Transverse colon (tissue), 4 donors: ENCODE measurements at regions not wholly inside any gene's neighbourhood (a gene's known extent, or its start where the extent isn't known, plus 50 kb on each side); places are given as distances from the start of the nearest gene placed in this dataset.

Experiments
- DNase-seq: peaks from one replicate; pipeline ENCODE4 v3.0.0-alpha.2; 2019
- H3K27ac ChIP-seq, 4 donors: fragments of 200-600 bp; sonication (generic); 2 replicates each; pipeline ENCODE4 v1.5.1; 2016 to 2018; ENCODE audit warnings: inconsistent platforms in 4 of 4
- H3K27me3 ChIP-seq: fragments of 200-600 bp; sonication (generic); 2 replicates; pipeline ENCODE4 v1.5.1; 2017; ENCODE audit warnings: inconsistent platforms
- H3K36me3 ChIP-seq, 4 donors: fragments of 200-600 bp; sonication (generic); 2 replicates each; pipeline ENCODE4 v1.5.1; 2017 to 2019; ENCODE audit warnings: inconsistent platforms in 4 of 4
- H3K4me1 ChIP-seq, 4 donors: fragments of 200-600 bp; sonication (generic); 2 replicates each; pipeline ENCODE4 v1.5.1; 2017 to 2020; ENCODE audit warnings: inconsistent platforms in 4 of 4
- H3K4me3 ChIP-seq, 4 donors: fragments of 200-600 bp; sonication (generic); 1 replicate in 1 of 4; 2 replicates in 3 of 4; pipeline versions ENCODE4 v1.5.1 to v1.6.1; 2017 to 2019; ENCODE audit warnings: inconsistent platforms in 4 of 4
- H3K9me3 ChIP-seq, 2 donors: fragments of 200-600 bp; sonication (generic); 2 replicates each; pipeline ENCODE4 v1.5.1; 2017 to 2019; ENCODE audit warnings: inconsistent platforms in 2 of 2
- EP300 ChIP-seq: sonication (generic); formaldehyde crosslinking; IDR thresholded peaks from one replicate; pipeline ENCODE4 v1.6.1; 2017; ENCODE audit warnings: antibody characterized with exemption, low read depth
- POLR2A ChIP-seq: fragments of 450-650 bp; IDR thresholded peaks from one replicate; pipeline ENCODE4 v1.6.1; 2016; ENCODE audit warnings: antibody characterized with exemption, mild to moderate bottlenecking, moderate library complexity
- POLR2AphosphoS5 ChIP-seq, 3 donors: sonication (generic); formaldehyde crosslinking; IDR thresholded peaks; one replicate each; pipeline ENCODE4 v1.6.1; 2016; ENCODE audit warnings: antibody characterized with exemption in 3 of 3
- WGBS, 2 donors: methylation state at CpG; one replicate each; pipeline ENCODE4 v1.1.5; 2018; ENCODE audit warnings: low coverage in 1 of 2; 5-methylcytosine and 5-hydroxymethylcytosine counted together
- in situ Hi-C, 4 donors: fragments of 200-750 bp; cut with MboI; loops; one replicate each; pipeline versions ENCODE4 v1.15.0 to v1.15.1; 2017; ENCODE audit warnings: low sequenced_read_pairs in 3 of 4, low pct_ligation_motif_present in 1 of 4, low pct_unique_long_range_greater_than_20kb in 1 of 4
- intact Hi-C: fragments of 100-400 bp; cut with DNase I; formaldehyde crosslinking; loops from one replicate; pipeline ENCODE4 v1.15.1; 2023; ENCODE audit warnings: low total_unique reads
- TF ChIP-seq, protein P1 (sequence below), 5 experiments: fragments of 200-600 bp in 3 of 5; fragments of 450-650 bp in 2 of 5; sonication (generic) in 3 of 5; IDR thresholded peaks; 1 replicate in 2 of 5; 2 replicates in 3 of 5; pipeline ENCODE4 v1.5.1; 2016 to 2017; ENCODE audit warnings: antibody characterized with exemption in 5 of 5, inconsistent platforms in 3 of 5, mild to moderate bottlenecking in 2 of 5, moderate library complexity in 1 of 5

DNA sequence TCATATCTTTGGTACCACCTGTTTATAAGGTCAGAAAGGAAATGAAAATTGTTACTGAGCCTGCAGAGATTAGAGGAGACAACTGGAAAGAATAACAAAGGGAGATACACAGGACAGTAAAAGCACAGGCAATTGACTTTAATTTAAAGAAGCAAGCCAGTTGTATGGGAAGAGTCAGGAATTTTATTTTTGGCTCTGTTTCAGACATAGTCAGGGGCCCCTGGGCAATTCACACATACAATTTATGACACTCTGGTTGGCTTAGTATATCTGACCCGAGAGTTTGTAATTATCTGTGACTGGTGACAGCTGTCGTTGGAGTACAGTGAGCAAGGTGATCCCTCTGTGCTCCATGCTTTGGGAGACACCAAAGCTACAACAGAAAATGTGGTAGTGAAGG, 591.9 kb upstream of the NECTIN3 start:
- 39 to 50% methylated on average over 2 of the region's 2 CpGs for WGBS, 2 donors
- H3K27me3 ChIP-seq, result no peaks in the 10 kb centered on the region
- in situ Hi-C loops, result no loop called here

DNA sequence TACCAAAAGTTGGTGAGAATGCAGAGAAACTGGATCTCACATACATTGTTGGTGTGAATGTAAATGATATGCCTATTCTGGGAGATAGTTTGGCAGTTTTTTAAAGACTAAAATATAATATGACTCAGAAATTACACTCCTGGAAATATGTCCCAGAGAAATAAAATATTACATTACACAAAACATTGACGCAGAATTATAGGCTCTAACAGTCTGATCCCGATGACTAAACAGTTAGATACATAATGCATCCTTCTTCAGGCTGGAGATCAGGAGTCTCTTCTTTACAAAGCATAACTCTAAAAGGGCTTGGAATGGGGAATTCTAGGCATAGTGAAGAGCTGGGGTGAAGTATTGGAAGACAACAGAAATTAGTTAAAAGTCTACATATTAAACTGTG, 586.2 kb upstream of the NECTIN3 start:
- H3K36me3 ChIP-seq, result no peaks in the 10 kb centered on the region
- 88 to 90% methylated on average over 2 of the region's 2 CpGs for WGBS, 2 donors
- H3K4me1 ChIP-seq, result no peaks in the 10 kb centered on the region
- peaks cover 14 to 17% of the 10 kb centered on the region in 2 donors for H3K9me3 ChIP-seq
- DNase-seq, result no peak
- no peaks in the 10 kb centered on the region for H3K27me3 ChIP-seq
- H3K27ac ChIP-seq, result no peak overlapping the region
- H3K4me3 ChIP-seq, result no peak overlapping the region
- in situ Hi-C loops, result no loop called here
- TF ChIP-seq POLR2AphosphoS5 (IDR thresholded peaks at IDR 0.05), result no peak
- TF ChIP-seq, protein P1, sequence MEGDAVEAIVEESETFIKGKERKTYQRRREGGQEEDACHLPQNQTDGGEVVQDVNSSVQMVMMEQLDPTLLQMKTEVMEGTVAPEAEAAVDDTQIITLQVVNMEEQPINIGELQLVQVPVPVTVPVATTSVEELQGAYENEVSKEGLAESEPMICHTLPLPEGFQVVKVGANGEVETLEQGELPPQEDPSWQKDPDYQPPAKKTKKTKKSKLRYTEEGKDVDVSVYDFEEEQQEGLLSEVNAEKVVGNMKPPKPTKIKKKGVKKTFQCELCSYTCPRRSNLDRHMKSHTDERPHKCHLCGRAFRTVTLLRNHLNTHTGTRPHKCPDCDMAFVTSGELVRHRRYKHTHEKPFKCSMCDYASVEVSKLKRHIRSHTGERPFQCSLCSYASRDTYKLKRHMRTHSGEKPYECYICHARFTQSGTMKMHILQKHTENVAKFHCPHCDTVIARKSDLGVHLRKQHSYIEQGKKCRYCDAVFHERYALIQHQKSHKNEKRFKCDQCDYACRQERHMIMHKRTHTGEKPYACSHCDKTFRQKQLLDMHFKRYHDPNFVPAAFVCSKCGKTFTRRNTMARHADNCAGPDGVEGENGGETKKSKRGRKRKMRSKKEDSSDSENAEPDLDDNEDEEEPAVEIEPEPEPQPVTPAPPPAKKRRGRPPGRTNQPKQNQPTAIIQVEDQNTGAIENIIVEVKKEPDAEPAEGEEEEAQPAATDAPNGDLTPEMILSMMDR (IDR thresholded peaks at IDR 0.05), result no peak
- no peak for TF ChIP-seq POLR2A
- TF ChIP-seq EP300, result no peak
- intact Hi-C loops, result no loop called here

More for the DNA sequence above, 591.9 kb upstream of the NECTIN3 start:
- DNase-seq, result no peak
- H3K4me3 ChIP-seq, result no peak overlapping the region
- H3K27ac ChIP-seq, result no peak overlapping the region
- no peak for TF ChIP-seq POLR2AphosphoS5 (IDR thresholded peaks at IDR 0.05)
- TF ChIP-seq POLR2A, result no peak
- no peak for TF ChIP-seq EP300
- TF ChIP-seq, protein P1 (IDR thresholded peaks at IDR 0.05), result no peak
- intact Hi-C loops, result loop anchor here (5.0 kb wide), 1 partner anchor 512 kb away; no protein-coding TSS in a partner anchor
- no peaks in the 10 kb centered on the region for H3K4me1 ChIP-seq
- peaks cover 4 to 5% of the 10 kb centered on the region in 2 donors for H3K9me3 ChIP-seq
- no peaks in the 10 kb centered on the region for H3K36me3 ChIP-seq

DNA sequence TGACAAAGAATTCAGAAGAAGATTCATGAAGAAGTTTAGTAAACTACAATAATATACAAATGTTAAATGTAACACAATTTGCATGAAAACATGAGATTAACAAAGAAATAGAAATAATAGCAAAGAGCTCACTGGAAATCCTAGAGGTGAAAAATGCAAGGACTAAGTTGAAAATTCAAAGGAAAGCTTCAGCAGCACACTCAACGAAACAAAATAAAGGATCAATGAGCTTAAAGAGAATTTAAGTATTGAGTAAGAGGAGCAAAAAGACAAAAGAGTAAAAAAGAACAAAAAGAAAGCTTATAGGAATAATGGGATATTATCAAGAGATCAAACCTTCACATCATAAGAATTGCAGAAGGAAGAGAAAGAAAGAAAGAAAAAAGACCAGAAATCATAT, 583.8 kb upstream of the NECTIN3 start:
- Histone ChIP-seq H3K4me3 (no peak overlapping the region), H3K27me3 (no peaks in the 10 kb centered on the region), H3K4me1 (peaks cover 0 to 1% (median 0%) of the 10 kb centered on the region in 4 donors), H3K27ac (no peak overlapping the region), H3K9me3 (peaks cover 14 to 17% of the 10 kb centered on the region in 2 donors), H3K36me3 (no peaks in the 10 kb centered on the region)
- TF ChIP-seq, protein P1 (IDR thresholded peaks at IDR 0.05), result no peak
- TF ChIP-seq POLR2AphosphoS5 (IDR thresholded peaks at IDR 0.05) (no peak), POLR2A (no peak), EP300 (no peak)
- WGBS, 2 donors, result 77 to 80% methylated on average over 1 of the region's 1 CpG
- in situ Hi-C loops (no loop called here), intact Hi-C loops (no loop called here)
- DNase-seq, result no peak

DNA sequence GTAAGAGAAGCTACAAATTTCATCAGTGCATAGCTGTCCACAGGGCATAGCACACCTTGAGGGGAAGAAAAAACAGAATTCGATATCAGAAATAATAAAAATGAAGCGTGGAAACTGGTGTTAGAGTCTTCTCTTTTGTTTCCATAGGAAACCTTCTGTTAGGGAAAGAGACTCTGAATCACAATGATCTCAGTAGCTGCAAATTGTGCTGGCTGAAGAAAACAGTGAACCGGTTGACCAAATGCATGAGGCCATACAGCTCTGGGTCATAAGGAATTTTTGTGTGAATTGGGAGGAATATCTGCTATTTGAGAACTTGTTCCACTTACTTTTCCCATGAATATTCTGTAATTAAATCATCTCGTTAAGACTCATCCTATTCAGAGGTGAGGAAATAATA, 580.2 kb upstream of the NECTIN3 start:
- Histone ChIP-seq H3K4me1 (peaks cover 0 to 6% (median 0%) of the 10 kb centered on the region in 4 donors), H3K36me3 (no peaks in the 10 kb centered on the region), H3K4me3 (no peak overlapping the region), H3K9me3 (peaks cover 10 to 11% of the 10 kb centered on the region in 2 donors), H3K27me3 (no peaks in the 10 kb centered on the region), H3K27ac (no peak overlapping the region)
- no peak for TF ChIP-seq EP300
- TF ChIP-seq POLR2AphosphoS5 (IDR thresholded peaks at IDR 0.05), result no peak
- no peak for TF ChIP-seq POLR2A
- TF ChIP-seq, protein P1 (IDR thresholded peaks at IDR 0.05), result no peak
- in situ Hi-C loops (no loop called here), intact Hi-C loops (no loop called here)
- DNase-seq, result no peak
- WGBS, 2 donors, result 76 to 85% methylated on average over 4 of the region's 4 CpGs
